ENCODE measurements at regions not wholly inside any gene's neighbourhood (a gene's known extent, or its start where the extent isn't known, plus 50 kb on each side); places are given as distances from the start of the nearest gene placed in this dataset.

GRCh38 chr14:101133068-101133467, 229.5 kb upstream of the RTL1 start:
- Mint-ChIP-seq H3K27ac (no peak overlapping the region), H3K36me3 (ENCODE audit: low read depth) (no peaks in the 10 kb centered on the region), H3K9me3 (peaks cover 3% of the 10 kb centered on the region; the same call in 1 of the 3 replicates), H3K27me3 (ENCODE audit: insufficient read depth, low read depth, poor library complexity) (peaks cover 9% of the 10 kb centered on the region), H3K4me1 (peaks cover 5% of the 10 kb centered on the region; the same call in 1 of the 3 replicates), H3K4me3 (no peak overlapping the region)
- no peak overlapping the region for H2AFZ ChIP-seq
- TF ChIP-seq POLR2AphosphoS5 (IDR thresholded peaks at IDR 0.05; ENCODE audit: low read depth) (no peak), STAT1 (IDR thresholded peaks at IDR 0.05; ENCODE audit: unreplicated experiment) (no peak), ZNF331 (CRISPR knock-in tag; IDR thresholded peaks at IDR 0.05; ENCODE audit: low read depth) (no peak), ETS1 (IDR thresholded peaks at IDR 0.05) (no peak), ZNF114 (CRISPR knock-in tag; IDR thresholded peaks at IDR 0.05) (no peak), REST (IDR thresholded peaks at IDR 0.05; ENCODE audit: unreplicated experiment) (no peak), CREB1 (CRISPR knock-in tag; IDR thresholded peaks at IDR 0.05; ENCODE audit: low read depth) (no peak), JUNB (IDR thresholded peaks at IDR 0.05; ENCODE audit: unreplicated experiment) (no peak), EZH2phosphoT487 (IDR thresholded peaks at IDR 0.05; ENCODE audit: unreplicated experiment) (no peak), NANOG (IDR thresholded peaks at IDR 0.05; ENCODE audit: borderline replicate concordance) (no peak), CTCF (conservative IDR thresholded peaks at IDR 0.05; ENCODE audit: low read depth in 2 of 2) (no peak)
- H3K27ac ChIP-seq (ENCODE audit: low read depth) = no peak overlapping the region
- no peak overlapping the region for H3K4me2 ChIP-seq
- H3K4me1 ChIP-seq (ENCODE audit: insufficient read depth) = no peaks in the 10 kb centered on the region
- no peaks in the 10 kb centered on the region for H4K20me1 ChIP-seq (replicated peaks; ENCODE audit: insufficient read depth)
- ATAC-seq (no peak), DNase-seq (ENCODE audit: low spot score) (no peak)
- H3K4me3 ChIP-seq = no peak overlapping the region
- H3K9me2 ChIP-seq (ENCODE audit: insufficient read depth) = no peaks in the 10 kb centered on the region
- H3K79me2 ChIP-seq (replicated peaks; ENCODE audit: insufficient read depth) = no peaks in the 10 kb centered on the region
- no peaks in the 10 kb centered on the region for H3K36me3 ChIP-seq (ENCODE audit: insufficient read depth)
- H3F3A ChIP-seq (replicated peaks; ENCODE audit: low read depth) = no peaks in the 10 kb centered on the region
- no peaks in the 10 kb centered on the region for H3K27me3 ChIP-seq (ENCODE audit: insufficient read depth)
